KMS-11 (cell line): ENCODE measurements at regions not wholly inside any gene's neighbourhood (a gene's known extent, or its start where the extent isn't known, plus 50 kb on each side); places are given as distances from the start of the nearest gene placed in this dataset.

Experiments used
- H2AFZ ChIP-seq: fragments of 200-600 bp; sonication (generic); 2 replicates; pipeline ENCODE4 v1.6.1; 2016; ENCODE audit warnings: antibody characterized with exemption, mixed run types, low read depth
- H3K27ac ChIP-seq: fragments of 200-600 bp; sonication (generic); 2 replicates; pipeline ENCODE4 v1.6.1; 2016; ENCODE audit warnings: mild to moderate bottlenecking, mixed run types
- H3K27me3 ChIP-seq: fragments of 200-600 bp; sonication (generic); 2 replicates; pipeline ENCODE4 v1.6.1; 2017; ENCODE audit warnings: mild to moderate bottlenecking, low read depth, mixed run types, moderate library complexity; ENCODE audit not compliant: insufficient read depth
- H3K36me3 ChIP-seq: fragments of 200-600 bp; sonication (generic); 2 replicates; pipeline ENCODE4 v1.6.1; 2017; ENCODE audit warnings: mild to moderate bottlenecking, mixed run types; ENCODE audit not compliant: insufficient read depth
- H3K4me1 ChIP-seq: fragments of 200-600 bp; sonication (generic); 2 replicates; pipeline ENCODE4 v1.6.1; 2016; ENCODE audit warnings: mild to moderate bottlenecking, low read depth, mixed run types; ENCODE audit not compliant: poor library complexity, severe bottlenecking
- H3K4me2 ChIP-seq: fragments of 200-600 bp; sonication (generic); 2 replicates; pipeline ENCODE4 v1.7.0; 2016; ENCODE audit warnings: mild to moderate bottlenecking, mixed run types
- H3K4me3 ChIP-seq: fragments of 200-600 bp; sonication (generic); IDR thresholded peaks from 2 replicates; pipeline ENCODE4 v1.6.1; 2017; ENCODE audit warnings: low read depth, low read length, mixed read lengths; ENCODE audit not compliant: insufficient read depth
- H3K79me2 ChIP-seq: fragments of 200-600 bp; sonication (generic); 2 replicates; pipeline ENCODE4 v1.6.1; 2016; ENCODE audit warnings: low read depth, mixed run types; ENCODE audit not compliant: insufficient read depth
- H3K9ac ChIP-seq: fragments of 200-600 bp; sonication (generic); 2 replicates; pipeline ENCODE4 v1.6.1; 2016; ENCODE audit warnings: mild to moderate bottlenecking, mixed run types
- H4K20me1 ChIP-seq: fragments of 200-600 bp; sonication (generic); 2 replicates; pipeline ENCODE4 v1.6.1; 2016; ENCODE audit warnings: mild to moderate bottlenecking, mixed run types; ENCODE audit not compliant: insufficient read depth
- TF ChIP-seq, protein P1 (sequence below): fragments of 200-600 bp; sonication (generic); conservative IDR thresholded peaks from 2 replicates; pipeline ENCODE4 v1.6.1; 2017; ENCODE audit warnings: low read depth, mild to moderate bottlenecking, antibody characterized with exemption, low read length, moderate library complexity, mixed read lengths

- Histone ChIP-seq H3K9ac (no peak overlapping the region), H2AFZ (no peak overlapping the region), H3K4me2 (no peak overlapping the region), H3K4me1 (no peaks in the 10 kb centered on the region), H3K27ac (no peak overlapping the region), H3K79me2 (no peaks in the 10 kb centered on the region), H3K27me3 (no peaks in the 10 kb centered on the region), H4K20me1 (no peaks in the 10 kb centered on the region), H3K36me3 (no peaks in the 10 kb centered on the region), H3K4me3 (no peak overlapping the region)
- TF ChIP-seq, protein P1, sequence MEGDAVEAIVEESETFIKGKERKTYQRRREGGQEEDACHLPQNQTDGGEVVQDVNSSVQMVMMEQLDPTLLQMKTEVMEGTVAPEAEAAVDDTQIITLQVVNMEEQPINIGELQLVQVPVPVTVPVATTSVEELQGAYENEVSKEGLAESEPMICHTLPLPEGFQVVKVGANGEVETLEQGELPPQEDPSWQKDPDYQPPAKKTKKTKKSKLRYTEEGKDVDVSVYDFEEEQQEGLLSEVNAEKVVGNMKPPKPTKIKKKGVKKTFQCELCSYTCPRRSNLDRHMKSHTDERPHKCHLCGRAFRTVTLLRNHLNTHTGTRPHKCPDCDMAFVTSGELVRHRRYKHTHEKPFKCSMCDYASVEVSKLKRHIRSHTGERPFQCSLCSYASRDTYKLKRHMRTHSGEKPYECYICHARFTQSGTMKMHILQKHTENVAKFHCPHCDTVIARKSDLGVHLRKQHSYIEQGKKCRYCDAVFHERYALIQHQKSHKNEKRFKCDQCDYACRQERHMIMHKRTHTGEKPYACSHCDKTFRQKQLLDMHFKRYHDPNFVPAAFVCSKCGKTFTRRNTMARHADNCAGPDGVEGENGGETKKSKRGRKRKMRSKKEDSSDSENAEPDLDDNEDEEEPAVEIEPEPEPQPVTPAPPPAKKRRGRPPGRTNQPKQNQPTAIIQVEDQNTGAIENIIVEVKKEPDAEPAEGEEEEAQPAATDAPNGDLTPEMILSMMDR: no peak
Measured at GRCh38 chr13:90557626-90558025, 789.9 kb upstream of the MIR17HG start.

- Histone ChIP-seq H3K4me2 (no peak overlapping the region), H3K4me3 (no peak overlapping the region), H3K27me3 (no peaks in the 10 kb centered on the region), H3K79me2 (no peaks in the 10 kb centered on the region), H3K9ac (no peak overlapping the region), H3K36me3 (no peaks in the 10 kb centered on the region), H3K4me1 (no peaks in the 10 kb centered on the region), H4K20me1 (no peaks in the 10 kb centered on the region), H2AFZ (no peak overlapping the region), H3K27ac (no peak overlapping the region)
- TF ChIP-seq, protein P1: no peak
Measured at GRCh38 chr13:90562443-90562842, 785.0 kb upstream of the MIR17HG start.

- Histone ChIP-seq H3K4me1 (no peaks in the 10 kb centered on the region), H3K79me2 (no peaks in the 10 kb centered on the region), H3K27me3 (no peaks in the 10 kb centered on the region), H3K4me2 (no peak overlapping the region), H3K27ac (no peak overlapping the region), H3K4me3 (no peak overlapping the region), H3K9ac (no peak overlapping the region), H2AFZ (no peak overlapping the region), H3K36me3 (no peaks in the 10 kb centered on the region), H4K20me1 (no peaks in the 10 kb centered on the region)
- TF ChIP-seq, protein P1: no peak
Measured at GRCh38 chr13:90564096-90564495, 783.4 kb upstream of the MIR17HG start.

DNA sequence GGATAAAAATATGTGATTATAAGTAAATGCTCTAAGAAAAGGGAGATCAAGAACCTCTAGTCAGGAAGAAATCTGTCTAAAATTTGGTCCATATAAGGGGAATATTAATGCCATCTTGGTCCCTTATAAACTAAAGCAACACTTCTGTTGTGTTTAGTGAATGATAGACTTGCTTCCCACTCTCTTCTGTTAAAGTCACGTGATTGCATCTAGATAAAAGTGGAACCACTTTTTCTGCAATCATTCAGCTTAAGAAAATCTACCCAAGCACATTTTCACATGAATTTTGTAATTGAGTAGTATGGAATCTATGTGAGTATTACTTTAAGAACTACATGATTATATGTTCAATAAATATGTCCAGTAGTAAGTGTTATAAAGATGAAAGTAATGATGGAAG lies 782.9 kb upstream of the MIR17HG start:
- Histone ChIP-seq H3K4me3 (no peak overlapping the region), H3K79me2 (no peaks in the 10 kb centered on the region), H4K20me1 (no peaks in the 10 kb centered on the region), H3K9ac (no peak overlapping the region), H2AFZ (no peak overlapping the region), H3K4me1 (no peaks in the 10 kb centered on the region), H3K27ac (no peak overlapping the region), H3K27me3 (no peaks in the 10 kb centered on the region), H3K4me2 (no peak overlapping the region), H3K36me3 (no peaks in the 10 kb centered on the region)
- TF ChIP-seq, protein P1: no peak
